ENCODE measurements at regions not wholly inside any gene's neighbourhood (a gene's known extent, or its start where the extent isn't known, plus 50 kb on each side); places are given as distances from the start of the nearest gene placed in this dataset.

DNA sequence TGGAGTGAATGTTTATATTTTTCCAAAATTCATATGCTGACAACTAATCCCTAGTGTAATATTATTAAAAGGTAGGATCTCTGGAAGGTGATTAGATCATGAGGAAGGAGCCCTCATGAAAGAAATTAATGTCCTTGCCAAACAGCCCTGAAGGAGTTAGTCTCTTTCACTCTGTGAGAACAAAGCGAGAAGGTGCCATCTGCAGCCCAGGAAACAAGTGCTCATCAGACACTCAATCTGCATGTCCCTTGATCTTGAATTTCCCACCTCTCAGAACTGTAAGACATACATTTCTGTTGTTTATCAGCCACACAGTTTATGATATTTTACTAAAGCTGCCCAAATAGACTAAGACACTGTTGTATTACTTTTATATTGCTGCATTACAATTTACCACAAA is 1283.4 kb downstream of the PCDH7 start:
- no peaks in the 10 kb centered on the region for H3K36me3 Mint-ChIP-seq (ENCODE audit: low read depth)

DNA sequence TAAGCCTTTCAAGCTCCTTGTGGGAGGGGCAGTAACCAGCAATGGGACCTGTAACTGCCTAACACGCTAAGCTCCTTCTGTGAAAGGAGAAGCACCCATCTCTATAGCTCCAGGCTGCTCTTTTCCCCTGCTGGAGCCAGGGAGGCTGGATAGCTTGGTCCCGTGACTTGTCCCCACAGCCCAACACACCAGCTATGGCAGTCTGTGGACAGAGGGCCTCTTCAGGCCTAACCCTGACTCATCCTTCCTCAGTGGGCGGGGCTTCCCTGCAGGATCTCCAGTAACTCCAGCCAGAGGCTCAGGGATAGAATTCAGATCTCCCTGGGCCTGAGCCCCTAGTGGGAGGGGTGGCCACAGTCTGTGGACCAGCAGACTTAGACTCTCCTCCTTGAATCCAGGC is 1290.1 kb downstream of the PCDH7 start:
- intact Hi-C loops (cut with micrococcal nuclease) = no loop called here
- Mint-ChIP-seq H3K27ac (no peak overlapping the region), H3K9me3 (peaks cover 15% of the 10 kb centered on the region), H3K4me3 (no peak overlapping the region), H3K4me1 (ENCODE audit: low read depth) (no peaks in the 10 kb centered on the region), H3K27me3 (ENCODE audit: low read depth) (no peaks in the 10 kb centered on the region), H3K36me3 (ENCODE audit: low read depth) (no peaks in the 10 kb centered on the region)
- DNase-seq = no peak
- CTCF ChIA-PET = no interaction called here

More for the DNA sequence above, 1283.4 kb downstream of the PCDH7 start:
- Mint-ChIP-seq H3K4me3 (no peak overlapping the region), H3K27me3 (ENCODE audit: low read depth) (no peaks in the 10 kb centered on the region), H3K27ac (no peak overlapping the region), H3K9me3 (peaks cover 11% of the 10 kb centered on the region), H3K4me1 (ENCODE audit: low read depth) (no peaks in the 10 kb centered on the region)
- CTCF ChIA-PET = no interaction called here
- DNase-seq = no peak
- intact Hi-C loops (cut with micrococcal nuclease) = no loop called here

GRCh38 chr4:32022071-32022470 is 1301.9 kb downstream of the PCDH7 start:
- no peaks in the 10 kb centered on the region for H3K27me3 Mint-ChIP-seq (ENCODE audit: low read depth)
- H3K9me3 Mint-ChIP-seq = peaks cover 4% of the 10 kb centered on the region
- H3K4me3 Mint-ChIP-seq = no peak overlapping the region
- H3K36me3 Mint-ChIP-seq (ENCODE audit: low read depth) = no peaks in the 10 kb centered on the region
- CTCF ChIA-PET = no interaction called here
- intact Hi-C loops (cut with micrococcal nuclease) = no loop called here
- no peak for DNase-seq
- no peaks in the 10 kb centered on the region for H3K4me1 Mint-ChIP-seq (ENCODE audit: low read depth)
- H3K27ac Mint-ChIP-seq = no peak overlapping the region

- no peak overlapping the region for H3K4me3 Mint-ChIP-seq
- intact Hi-C loops (cut with micrococcal nuclease) = no loop called here
- no peaks in the 10 kb centered on the region for H3K27me3 Mint-ChIP-seq (ENCODE audit: low read depth)
- no peaks in the 10 kb centered on the region for H3K36me3 Mint-ChIP-seq (ENCODE audit: low read depth)
- no peak overlapping the region for H3K27ac Mint-ChIP-seq
- DNase-seq = no peak
- H3K4me1 Mint-ChIP-seq (ENCODE audit: low read depth) = no peaks in the 10 kb centered on the region
- CTCF ChIA-PET = interaction anchor here (0.6 kb wide), 1 partner anchor 51 kb away, joined by 5 read pairs; no protein-coding TSS in a partner anchor
- H3K9me3 Mint-ChIP-seq = peaks cover 4% of the 10 kb centered on the region
Observed at GRCh38 chr4:32025851-32026459, 1305.8 kb downstream of the PCDH7 start.

- Mint-ChIP-seq H3K36me3 (ENCODE audit: low read depth) (no peaks in the 10 kb centered on the region), H3K27ac (no peak overlapping the region), H3K4me3 (no peak overlapping the region), H3K9me3 (peaks cover 3% of the 10 kb centered on the region), H3K4me1 (ENCODE audit: low read depth) (no peaks in the 10 kb centered on the region), H3K27me3 (ENCODE audit: low read depth) (no peaks in the 10 kb centered on the region)
- DNase-seq = no peak
- intact Hi-C loops (cut with micrococcal nuclease) = no loop called here
- CTCF ChIA-PET = no interaction called here
Observed at GRCh38 chr4:32030406-32030805, 1310.2 kb downstream of the PCDH7 start.

GRCh38 chr4:32031026-32031425 is 1310.9 kb downstream of the PCDH7 start:
- CTCF ChIA-PET = no interaction called here
- Mint-ChIP-seq H3K4me1 (ENCODE audit: low read depth) (no peaks in the 10 kb centered on the region), H3K27ac (no peak overlapping the region), H3K9me3 (peaks cover 3% of the 10 kb centered on the region), H3K27me3 (ENCODE audit: low read depth) (no peaks in the 10 kb centered on the region), H3K4me3 (no peak overlapping the region), H3K36me3 (ENCODE audit: low read depth) (no peaks in the 10 kb centered on the region)
- no peak for DNase-seq
- intact Hi-C loops (cut with micrococcal nuclease) = no loop called here

- H3K27me3 Mint-ChIP-seq (ENCODE audit: low read depth) = no peaks in the 10 kb centered on the region
- no peak for DNase-seq
- H3K27ac Mint-ChIP-seq = no peak overlapping the region
- CTCF ChIA-PET = no interaction called here
- no peaks in the 10 kb centered on the region for H3K4me1 Mint-ChIP-seq (ENCODE audit: low read depth)
- peaks cover 3% of the 10 kb centered on the region for H3K9me3 Mint-ChIP-seq
- H3K4me3 Mint-ChIP-seq = no peak overlapping the region
- intact Hi-C loops (cut with micrococcal nuclease) = no loop called here
- no peaks in the 10 kb centered on the region for H3K36me3 Mint-ChIP-seq (ENCODE audit: low read depth)
Observed at GRCh38 chr4:32032136-32032672, 1312.0 kb downstream of the PCDH7 start.

DNA sequence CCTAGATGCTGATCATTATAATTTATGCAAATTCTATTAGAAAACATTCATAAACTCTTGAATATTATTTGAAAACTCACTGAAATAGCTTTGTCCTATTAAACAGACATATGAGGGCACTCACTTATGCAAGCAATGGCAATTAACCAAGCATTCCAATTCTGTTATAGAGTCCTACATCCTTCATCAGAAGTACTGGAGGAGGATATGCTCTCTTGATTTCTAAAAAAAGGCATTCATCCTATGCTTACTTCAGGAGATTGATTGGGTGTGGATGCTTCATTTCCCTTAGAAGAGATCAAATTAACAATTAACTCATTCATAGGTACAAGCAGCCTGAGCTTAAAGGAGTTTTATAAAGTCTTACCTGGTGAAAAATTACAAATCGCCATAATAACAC is 1317.2 kb downstream of the PCDH7 start:
- CTCF ChIA-PET = no interaction called here
- Mint-ChIP-seq H3K27me3 (ENCODE audit: low read depth) (no peaks in the 10 kb centered on the region), H3K9me3 (no peaks in the 10 kb centered on the region), H3K4me3 (no peak overlapping the region), H3K36me3 (ENCODE audit: low read depth) (no peaks in the 10 kb centered on the region), H3K4me1 (ENCODE audit: low read depth) (no peaks in the 10 kb centered on the region), H3K27ac (no peak overlapping the region)
- DNase-seq = no peak
- intact Hi-C loops (cut with micrococcal nuclease) = no loop called here

- no peaks in the 10 kb centered on the region for H3K36me3 Mint-ChIP-seq (ENCODE audit: low read depth)
- intact Hi-C loops (cut with micrococcal nuclease) = no loop called here
- DNase-seq = no peak
- no peaks in the 10 kb centered on the region for H3K4me1 Mint-ChIP-seq (ENCODE audit: low read depth)
- H3K27ac Mint-ChIP-seq = no peak overlapping the region
- no peaks in the 10 kb centered on the region for H3K27me3 Mint-ChIP-seq (ENCODE audit: low read depth)
- peaks cover 9% of the 10 kb centered on the region for H3K9me3 Mint-ChIP-seq
- CTCF ChIA-PET = no interaction called here
- no peak overlapping the region for H3K4me3 Mint-ChIP-seq
Observed at GRCh38 chr4:32042486-32043247, 1322.5 kb downstream of the PCDH7 start.

GRCh38 chr4:32043248-32043633 is 1323.1 kb downstream of the PCDH7 start:
- H3K4me3 Mint-ChIP-seq = no peak overlapping the region
- intact Hi-C loops (cut with micrococcal nuclease) = no loop called here
- no peaks in the 10 kb centered on the region for H3K36me3 Mint-ChIP-seq (ENCODE audit: low read depth)
- no peak overlapping the region for H3K27ac Mint-ChIP-seq
- CTCF ChIA-PET = no interaction called here
- DNase-seq = no peak
- H3K9me3 Mint-ChIP-seq = peaks cover 9% of the 10 kb centered on the region
- no peaks in the 10 kb centered on the region for H3K27me3 Mint-ChIP-seq (ENCODE audit: low read depth)
- H3K4me1 Mint-ChIP-seq (ENCODE audit: low read depth) = no peaks in the 10 kb centered on the region

DNA sequence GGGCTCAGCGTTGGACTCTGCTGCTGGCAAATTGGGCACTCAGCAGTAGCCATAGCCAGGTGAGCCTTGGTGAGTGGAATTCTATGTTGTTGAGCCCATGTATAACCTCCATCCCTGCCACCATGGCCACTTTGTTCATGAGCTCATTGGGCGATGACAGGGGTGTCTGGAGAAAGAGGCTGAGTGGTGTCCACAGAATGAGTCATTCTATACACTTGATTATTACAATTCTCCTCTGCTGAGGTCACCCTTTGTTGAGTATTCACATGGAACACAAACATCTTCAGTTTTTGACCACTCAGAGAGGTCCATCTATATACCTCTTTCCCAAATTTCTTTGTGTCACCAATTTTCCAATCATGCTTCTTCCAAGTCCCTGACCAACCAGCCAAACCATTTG is 1341.7 kb downstream of the PCDH7 start:
- CTCF ChIA-PET = no interaction called here
- no peak overlapping the region for H3K27ac Mint-ChIP-seq
- peaks cover 6% of the 10 kb centered on the region for H3K9me3 Mint-ChIP-seq
- no peak overlapping the region for H3K4me3 Mint-ChIP-seq
- no peaks in the 10 kb centered on the region for H3K4me1 Mint-ChIP-seq (ENCODE audit: low read depth)
- DNase-seq = no peak
- H3K27me3 Mint-ChIP-seq (ENCODE audit: low read depth) = no peaks in the 10 kb centered on the region
- intact Hi-C loops (cut with micrococcal nuclease) = no loop called here
- H3K36me3 Mint-ChIP-seq (ENCODE audit: low read depth) = no peaks in the 10 kb centered on the region

DNA sequence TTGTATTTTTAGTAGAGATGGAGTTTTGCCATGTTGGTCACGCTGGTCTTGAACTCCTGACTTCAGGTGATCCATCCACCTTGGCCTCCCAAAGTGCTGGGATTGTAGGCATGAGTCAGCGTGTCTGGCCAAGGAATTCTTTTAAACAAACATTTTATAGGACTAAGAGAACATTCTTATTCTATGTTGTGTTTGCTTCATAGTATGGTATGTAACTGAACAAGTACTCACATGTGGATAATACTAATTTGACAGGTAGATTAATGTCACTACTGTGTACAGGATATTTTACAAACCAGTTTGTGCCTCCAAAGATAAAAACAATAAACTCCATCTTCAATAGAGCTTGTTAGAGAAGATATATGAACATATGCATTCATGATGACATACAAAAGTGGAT is 1353.4 kb downstream of the PCDH7 start:
- CTCF ChIA-PET = no interaction called here
- no peaks in the 10 kb centered on the region for H3K4me1 Mint-ChIP-seq (ENCODE audit: low read depth)

GRCh38 chr4:32087211-32087610 is 1367.0 kb downstream of the PCDH7 start:
- CTCF ChIA-PET = no interaction called here
- no peak for DNase-seq
- Mint-ChIP-seq H3K27me3 (ENCODE audit: low read depth) (no peaks in the 10 kb centered on the region), H3K27ac (no peak overlapping the region), H3K9me3 (peaks cover 2% of the 10 kb centered on the region), H3K4me1 (ENCODE audit: low read depth) (no peaks in the 10 kb centered on the region), H3K4me3 (no peak overlapping the region), H3K36me3 (ENCODE audit: low read depth) (no peaks in the 10 kb centered on the region)
- intact Hi-C loops (cut with micrococcal nuclease) = no loop called here

More for the DNA sequence above, 1353.4 kb downstream of the PCDH7 start:
- DNase-seq = no peak
- Mint-ChIP-seq H3K27ac (no peak overlapping the region), H3K27me3 (ENCODE audit: low read depth) (no peaks in the 10 kb centered on the region), H3K9me3 (peaks cover 4% of the 10 kb centered on the region), H3K36me3 (ENCODE audit: low read depth) (no peaks in the 10 kb centered on the region), H3K4me3 (no peak overlapping the region)
- intact Hi-C loops (cut with micrococcal nuclease) = no loop called here
